Activated T-cell treated with anti-CD3 and anti-CD28 coated beads, Interleukin-2, amount 50 U/mL, for 24 hours (primary cell): ENCODE measurements at regions not wholly inside any gene's neighbourhood (a gene's known extent, or its start where the extent isn't known, plus 50 kb on each side); places are given as distances from the start of the nearest gene placed in this dataset.

Source experiments
- DNase-seq: peaks from one replicate; pipeline ENCODE4 v3.0.0-alpha.2; 2020
- H3K27ac Mint-ChIP-seq: 2 replicates; pipeline ENCODE4 v1.8.0; 2020; ENCODE audit warnings: mild to moderate bottlenecking, mixed read lengths
- H3K27me3 Mint-ChIP-seq: 2 replicates; pipeline ENCODE4 v1.8.0; 2020; ENCODE audit warnings: mixed read lengths
- H3K36me3 Mint-ChIP-seq: 2 replicates; pipeline ENCODE4 v1.8.0; 2020; ENCODE audit warnings: low read depth, mixed read lengths
- H3K4me1 Mint-ChIP-seq: 2 replicates; pipeline ENCODE4 v1.8.0; 2020; ENCODE audit warnings: low read depth, mixed read lengths
- H3K4me3 Mint-ChIP-seq: 2 replicates; pipeline ENCODE4 v1.8.0; 2020; ENCODE audit warnings: mild to moderate bottlenecking, moderate library complexity, mixed read lengths
- H3K9me3 Mint-ChIP-seq: 2 replicates; pipeline ENCODE4 v1.8.0; 2020; ENCODE audit warnings: mixed read lengths

- Mint-ChIP-seq H3K36me3 (no peaks in the 10 kb centered on the region), H3K9me3 (peaks cover 2% of the 10 kb centered on the region), H3K4me1 (no peaks in the 10 kb centered on the region), H3K27me3 (no peaks in the 10 kb centered on the region), H3K27ac (no peak overlapping the region), H3K4me3 (no peak overlapping the region)
- DNase-seq, result no peak
Observed at GRCh38 chr5:20694121-20694520, 706.1 kb upstream of the CDH18 start.

DNA sequence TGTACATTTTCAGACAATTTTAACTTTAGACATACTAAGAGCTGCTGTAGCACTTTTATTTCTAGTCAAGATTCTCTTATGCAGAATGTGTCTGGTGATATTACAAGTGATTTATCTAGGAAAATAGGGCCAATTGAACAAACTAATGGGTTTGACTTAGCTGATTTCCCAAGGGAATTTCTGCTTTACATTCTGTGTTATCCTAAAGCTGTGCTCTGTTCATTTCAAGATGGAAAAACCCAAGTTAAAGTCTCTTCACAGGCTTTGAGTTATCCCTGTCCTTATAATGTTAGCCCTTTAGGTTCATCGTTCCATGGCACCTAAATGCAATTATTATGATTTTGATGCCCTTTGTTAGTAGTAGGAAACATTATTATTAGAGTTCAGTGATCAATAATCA is 704.9 kb upstream of the CDH18 start:
- H3K36me3 Mint-ChIP-seq, result no peaks in the 10 kb centered on the region
- H3K9me3 Mint-ChIP-seq, result peaks cover 10% of the 10 kb centered on the region
- no peaks in the 10 kb centered on the region for H3K4me1 Mint-ChIP-seq
- no peaks in the 10 kb centered on the region for H3K27me3 Mint-ChIP-seq
- DNase-seq, result no peak
- H3K4me3 Mint-ChIP-seq, result no peak overlapping the region
- H3K27ac Mint-ChIP-seq, result no peak overlapping the region

DNA sequence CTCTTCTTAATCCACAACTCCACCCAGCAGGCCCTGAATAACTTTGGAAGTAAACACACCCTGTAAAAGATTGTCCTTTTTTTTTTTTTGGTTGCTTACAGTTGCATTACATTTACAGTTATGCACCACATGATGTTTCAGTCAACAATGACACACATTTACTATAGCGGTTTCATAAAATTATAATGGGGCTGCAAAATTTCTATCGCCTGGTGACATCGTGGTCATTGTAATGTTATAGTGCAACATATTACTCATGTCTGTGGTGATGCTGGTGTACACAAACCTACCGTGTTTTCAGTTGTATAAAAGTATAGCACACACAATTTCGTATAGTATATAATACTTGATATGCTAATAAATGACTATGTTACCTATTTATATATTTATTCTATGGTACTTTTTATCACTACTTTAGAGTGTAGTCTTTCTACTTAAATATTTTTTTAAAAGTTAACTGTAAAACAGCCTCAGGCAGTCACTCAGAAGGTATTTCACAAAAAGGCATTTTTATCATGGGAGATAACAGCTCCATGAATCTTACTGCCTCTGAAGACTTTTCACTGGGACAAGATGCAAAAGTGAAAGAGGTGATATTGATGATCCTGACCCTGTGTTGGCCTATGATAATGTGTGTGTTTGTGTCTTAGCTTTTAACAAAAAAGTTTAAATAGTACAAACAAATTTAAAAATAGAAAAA is 695.4 kb upstream of the CDH18 start:
- H3K4me1 Mint-ChIP-seq, result no peaks in the 10 kb centered on the region
- H3K9me3 Mint-ChIP-seq, result peaks cover 19% of the 10 kb centered on the region
- H3K4me3 Mint-ChIP-seq, result no peak overlapping the region
- no peak overlapping the region for H3K27ac Mint-ChIP-seq
- no peaks in the 10 kb centered on the region for H3K36me3 Mint-ChIP-seq
- no peaks in the 10 kb centered on the region for H3K27me3 Mint-ChIP-seq
- no peak for DNase-seq

- H3K4me3 Mint-ChIP-seq, result no peak overlapping the region
- H3K9me3 Mint-ChIP-seq, result peaks cover 14% of the 10 kb centered on the region
- no peak overlapping the region for H3K27ac Mint-ChIP-seq
- no peaks in the 10 kb centered on the region for H3K4me1 Mint-ChIP-seq
- no peaks in the 10 kb centered on the region for H3K27me3 Mint-ChIP-seq
- no peaks in the 10 kb centered on the region for H3K36me3 Mint-ChIP-seq
- DNase-seq, result no peak
Observed at GRCh38 chr5:20680718-20681302, 692.8 kb upstream of the CDH18 start.

DNA sequence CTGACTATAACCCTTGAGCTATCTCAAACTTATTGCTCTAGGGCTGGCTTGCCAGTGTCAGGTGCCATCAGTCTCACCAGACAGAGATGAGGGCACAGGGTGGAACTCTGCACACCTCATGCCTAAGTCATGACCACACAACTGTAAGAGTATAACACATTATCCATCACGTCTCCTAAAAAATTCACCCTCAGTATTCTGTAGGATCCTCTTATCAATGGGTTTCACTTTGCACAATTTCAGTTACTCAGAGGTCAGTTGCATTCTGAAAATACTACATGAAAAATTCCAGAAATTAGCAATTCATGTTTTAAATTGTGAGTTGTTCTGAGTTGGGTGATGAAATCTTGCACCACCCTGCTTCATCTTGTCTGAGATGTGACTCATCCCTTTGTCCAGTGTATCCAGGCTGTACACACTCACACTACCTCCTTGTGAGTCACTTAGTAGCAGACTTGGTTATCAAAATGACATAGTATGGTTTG is 690.9 kb upstream of the CDH18 start:
- H3K36me3 Mint-ChIP-seq, result no peaks in the 10 kb centered on the region
- no peak overlapping the region for H3K27ac Mint-ChIP-seq
- no peak for DNase-seq
- no peaks in the 10 kb centered on the region for H3K4me1 Mint-ChIP-seq
- H3K9me3 Mint-ChIP-seq, result peaks cover 15% of the 10 kb centered on the region
- no peak overlapping the region for H3K4me3 Mint-ChIP-seq
- H3K27me3 Mint-ChIP-seq, result no peaks in the 10 kb centered on the region

DNA sequence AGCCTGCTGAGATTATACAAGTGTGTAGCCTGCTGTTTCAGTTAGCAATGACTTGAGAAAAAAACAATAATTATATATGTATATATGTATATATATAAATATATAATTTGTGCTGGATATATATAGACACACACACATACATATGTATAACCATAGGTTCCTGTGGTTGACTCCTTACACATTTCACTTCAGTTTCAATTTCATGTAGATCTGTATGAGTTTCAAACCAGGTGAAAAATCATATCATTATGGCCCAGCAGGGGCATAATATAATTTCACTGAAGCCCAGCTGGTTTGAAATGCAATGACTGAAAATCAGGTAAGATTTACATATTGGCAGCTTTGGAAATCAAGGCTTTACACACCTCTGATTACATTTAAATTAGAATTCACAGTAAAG is 690.4 kb upstream of the CDH18 start:
- no peaks in the 10 kb centered on the region for H3K36me3 Mint-ChIP-seq

GRCh38 chr5:20660588-20660987 is 672.6 kb upstream of the CDH18 start:
- no peak overlapping the region for H3K4me3 Mint-ChIP-seq
- H3K9me3 Mint-ChIP-seq, result peaks cover 10% of the 10 kb centered on the region
- H3K4me1 Mint-ChIP-seq, result no peaks in the 10 kb centered on the region
- H3K36me3 Mint-ChIP-seq, result no peaks in the 10 kb centered on the region
- DNase-seq, result no peak
- H3K27me3 Mint-ChIP-seq, result no peaks in the 10 kb centered on the region
- H3K27ac Mint-ChIP-seq, result no peak overlapping the region

More for the DNA sequence above, 690.4 kb upstream of the CDH18 start:
- H3K4me3 Mint-ChIP-seq, result no peak overlapping the region
- no peaks in the 10 kb centered on the region for H3K27me3 Mint-ChIP-seq
- peaks cover 15% of the 10 kb centered on the region for H3K9me3 Mint-ChIP-seq
- H3K4me1 Mint-ChIP-seq, result no peaks in the 10 kb centered on the region
- no peak overlapping the region for H3K27ac Mint-ChIP-seq
- no peak for DNase-seq

DNA sequence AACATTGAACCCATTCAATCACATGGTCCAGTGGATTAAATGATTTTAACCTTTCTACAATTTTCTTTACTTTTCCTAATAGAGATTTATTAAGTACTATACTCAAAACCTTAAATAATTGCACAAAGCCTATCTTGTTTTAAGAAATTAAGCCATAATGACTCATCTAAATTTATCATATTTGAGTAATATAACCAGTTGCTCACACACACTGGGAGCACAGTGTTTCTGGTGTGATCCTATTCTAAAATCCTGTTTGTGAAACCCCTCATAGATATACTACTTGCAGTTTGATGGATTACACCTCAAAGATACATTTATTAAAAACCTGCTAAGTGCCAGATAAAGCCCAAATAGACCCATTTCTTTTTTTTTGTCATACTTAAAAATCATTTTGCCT is 668.3 kb upstream of the CDH18 start:
- H3K4me3 Mint-ChIP-seq, result no peak overlapping the region
- no peak overlapping the region for H3K27ac Mint-ChIP-seq
- no peaks in the 10 kb centered on the region for H3K36me3 Mint-ChIP-seq
- peaks cover 19% of the 10 kb centered on the region for H3K9me3 Mint-ChIP-seq
- no peaks in the 10 kb centered on the region for H3K27me3 Mint-ChIP-seq
- no peaks in the 10 kb centered on the region for H3K4me1 Mint-ChIP-seq
- no peak for DNase-seq

DNA sequence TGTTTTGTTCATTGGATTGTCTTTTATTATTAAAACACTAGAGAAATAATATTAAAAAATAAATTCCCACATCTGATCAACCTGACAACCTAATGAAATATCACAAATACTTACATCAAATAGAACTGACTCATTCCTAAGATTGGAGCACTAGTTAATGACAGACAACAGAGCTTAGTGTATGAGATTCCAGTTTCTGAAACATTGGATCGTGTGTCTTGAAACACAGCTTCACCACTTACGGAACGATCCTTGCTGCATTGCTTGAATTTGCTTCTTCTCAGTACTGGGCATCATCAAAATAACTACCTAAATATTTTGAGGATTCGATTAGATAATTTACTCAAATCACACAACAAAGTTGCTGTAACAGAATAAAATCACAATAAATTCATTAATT is 667.2 kb upstream of the CDH18 start:
- Mint-ChIP-seq H3K4me1 (no peaks in the 10 kb centered on the region), H3K27ac (no peak overlapping the region), H3K36me3 (no peaks in the 10 kb centered on the region), H3K4me3 (no peak overlapping the region), H3K27me3 (no peaks in the 10 kb centered on the region), H3K9me3 (peaks cover 27% of the 10 kb centered on the region)
- no peak for DNase-seq

GRCh38 chr5:20654746-20655145 is 666.7 kb upstream of the CDH18 start:
- DNase-seq, result no peak
- Mint-ChIP-seq H3K27me3 (no peaks in the 10 kb centered on the region), H3K4me3 (no peak overlapping the region), H3K27ac (no peak overlapping the region), H3K36me3 (no peaks in the 10 kb centered on the region), H3K4me1 (no peaks in the 10 kb centered on the region), H3K9me3 (peaks cover 30% of the 10 kb centered on the region)

- no peaks in the 10 kb centered on the region for H3K36me3 Mint-ChIP-seq
- H3K27me3 Mint-ChIP-seq, result no peaks in the 10 kb centered on the region
- peaks cover 35% of the 10 kb centered on the region for H3K9me3 Mint-ChIP-seq
- H3K4me3 Mint-ChIP-seq, result no peak overlapping the region
- no peak overlapping the region for H3K27ac Mint-ChIP-seq
- H3K4me1 Mint-ChIP-seq, result no peaks in the 10 kb centered on the region
- no peak for DNase-seq
Observed at GRCh38 chr5:20654033-20654432, 666.0 kb upstream of the CDH18 start.

- no peaks in the 10 kb centered on the region for H3K36me3 Mint-ChIP-seq
- H3K9me3 Mint-ChIP-seq, result peaks cover 34% of the 10 kb centered on the region
Observed at GRCh38 chr5:20649966-20650365, 662.0 kb upstream of the CDH18 start.

GRCh38 chr5:20648981-20649380 is 661.0 kb upstream of the CDH18 start:
- Mint-ChIP-seq H3K9me3 (peaks cover 34% of the 10 kb centered on the region), H3K4me3 (no peak overlapping the region), H3K27ac (no peak overlapping the region), H3K4me1 (no peaks in the 10 kb centered on the region), H3K36me3 (no peaks in the 10 kb centered on the region), H3K27me3 (no peaks in the 10 kb centered on the region)
- no peak for DNase-seq

More at GRCh38 chr5:20649966-20650365, 662.0 kb upstream of the CDH18 start:
- no peak for DNase-seq
- no peaks in the 10 kb centered on the region for H3K27me3 Mint-ChIP-seq
- no peaks in the 10 kb centered on the region for H3K4me1 Mint-ChIP-seq
- no peak overlapping the region for H3K27ac Mint-ChIP-seq
- H3K4me3 Mint-ChIP-seq, result no peak overlapping the region

- no peak overlapping the region for H3K27ac Mint-ChIP-seq
- H3K36me3 Mint-ChIP-seq, result no peaks in the 10 kb centered on the region
- H3K27me3 Mint-ChIP-seq, result no peaks in the 10 kb centered on the region
- DNase-seq, result no peak
- no peak overlapping the region for H3K4me3 Mint-ChIP-seq
- H3K4me1 Mint-ChIP-seq, result no peaks in the 10 kb centered on the region
- H3K9me3 Mint-ChIP-seq, result peaks cover 17% of the 10 kb centered on the region
Observed at GRCh38 chr5:20636686-20637085, 648.7 kb upstream of the CDH18 start.

DNA sequence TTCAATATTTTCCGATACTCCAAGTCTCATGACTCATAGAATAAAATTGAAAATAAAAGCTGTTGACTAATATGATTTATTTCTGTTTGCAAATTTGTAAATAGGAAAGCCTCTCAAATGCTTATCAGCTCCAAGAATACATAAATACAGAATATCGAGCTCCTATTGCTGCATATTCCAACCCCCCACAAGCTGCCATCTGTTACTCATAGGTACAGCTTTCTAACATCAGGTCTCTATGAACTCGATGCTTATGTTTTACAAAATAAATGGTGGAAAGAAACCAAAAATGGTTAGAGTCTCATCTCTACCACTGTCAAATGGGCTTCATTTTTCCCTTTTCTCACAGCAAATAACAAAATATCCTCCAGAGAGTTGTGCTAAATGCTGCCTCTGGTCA is 631.6 kb upstream of the CDH18 start:
- DNase-seq, result no peak
- no peaks in the 10 kb centered on the region for H3K36me3 Mint-ChIP-seq
- H3K27ac Mint-ChIP-seq, result no peak overlapping the region
- H3K27me3 Mint-ChIP-seq, result no peaks in the 10 kb centered on the region
- H3K4me1 Mint-ChIP-seq, result no peaks in the 10 kb centered on the region
- peaks cover 3% of the 10 kb centered on the region for H3K9me3 Mint-ChIP-seq
- H3K4me3 Mint-ChIP-seq, result no peak overlapping the region
